HEK293 (cell line): ENCODE measurements at regions not wholly inside any gene's neighbourhood (a gene's known extent, or its start where the extent isn't known, plus 50 kb on each side); places are given as distances from the start of the nearest gene placed in this dataset.

Experiments
- CTCF ChIA-PET: fragments of 350-600 bp; formaldehyde crosslinking; extraction: SDS; loops from one replicate; lab custom pipeline; 2021; ENCODE audit warnings: antibody characterized with exemption; lab: Yijun Ruan, JAX
- POLR2A ChIA-PET: fragments of 300-600 bp; formaldehyde crosslinking; extraction: SDS; loops from one replicate; lab custom pipeline; 2020; ENCODE audit warnings: antibody characterized with exemption, inconsistent platforms; lab: Yijun Ruan, JAX
- H3K27ac ChIP-seq: fragments of 200-500 bp; sonication (Bioruptor generic); 2 replicates; pipeline ENCODE4 v1.5.1; 2014; ENCODE audit warnings: low read depth, low read length, control low read depth, inconsistent platforms; ENCODE audit errors: extremely low read depth
- H3K36me3 ChIP-seq, 2 experiments: fragments of 200-500 bp in 1 of 2; sonication (Bioruptor generic) in 1 of 2; 1 replicate in 1 of 2; 2 replicates in 1 of 2; pipeline ENCODE4 v1.5.1; 2014 to 2017; ENCODE audit warnings: inconsistent platforms in 2 of 2, low read length in 2 of 2; ENCODE audit not compliant: control insufficient read depth in 2 of 2, insufficient read depth in 1 of 2
- H3K4me1 ChIP-seq: fragments of 200-500 bp; sonication (Bioruptor generic); 2 replicates; pipeline ENCODE4 v1.5.1; 2014; ENCODE audit warnings: mild to moderate bottlenecking, low read length, inconsistent platforms; ENCODE audit not compliant: control insufficient read depth, insufficient read depth
- H3K4me3 ChIP-seq: 2 replicates; pipeline ENCODE4 v1.5.1; 2011; ENCODE audit warnings: low read depth, mild to moderate bottlenecking, control low read depth, low read length, moderate library complexity
- H3K9me3 ChIP-seq: fragments of 200-500 bp; sonication (Bioruptor generic); 2 replicates; pipeline ENCODE4 v1.5.1; 2014; ENCODE audit warnings: low read depth, low read length, inconsistent platforms; ENCODE audit not compliant: control insufficient read depth, insufficient read depth
- BCL11A ChIP-seq: fragments of 450-650 bp; formaldehyde crosslinking; IDR thresholded peaks from 2 replicates; pipeline ENCODE4 v1.5.1; 2016; ENCODE audit warnings: low read depth, missing biosample characterization, missing genetic modification characterization
- IKZF3 ChIP-seq: fragments of 450-650 bp; IDR thresholded peaks from 2 replicates; pipeline ENCODE4 v1.5.0; 2018; ENCODE audit warnings: missing biosample characterization, mild to moderate bottlenecking, missing genetic modification characterization, moderate library complexity
- KLF17 ChIP-seq: fragments of 450-650 bp; formaldehyde crosslinking; IDR thresholded peaks from 2 replicates; pipeline ENCODE4 v1.5.1; 2016; ENCODE audit warnings: missing biosample characterization, missing genetic modification characterization
- KLF8 ChIP-seq: fragments of 450-650 bp; formaldehyde crosslinking; IDR thresholded peaks from 2 replicates; pipeline ENCODE4 v1.5.1; 2016; ENCODE audit warnings: missing biosample characterization, missing genetic modification characterization
- ZBTB8A ChIP-seq: fragments of 450-650 bp; formaldehyde crosslinking; IDR thresholded peaks from 2 replicates; pipeline ENCODE4 v1.5.1; 2016; ENCODE audit warnings: missing biosample characterization, missing genetic modification characterization
- ZEB2 ChIP-seq: fragments of 450-650 bp; formaldehyde crosslinking; IDR thresholded peaks from 2 replicates; pipeline ENCODE4 v1.5.1; 2016; ENCODE audit warnings: missing biosample characterization, missing genetic modification characterization
- ZNF133 ChIP-seq: fragments of 450-650 bp; formaldehyde crosslinking; IDR thresholded peaks from 2 replicates; pipeline ENCODE4 v1.5.1; 2016; ENCODE audit warnings: missing biosample characterization, missing genetic modification characterization
- ZNF157 ChIP-seq: fragments of 450-650 bp; formaldehyde crosslinking; IDR thresholded peaks from 2 replicates; pipeline ENCODE4 v1.5.1; 2016; ENCODE audit warnings: missing biosample characterization, missing genetic modification characterization
- ZNF19 ChIP-seq: fragments of 450-650 bp; formaldehyde crosslinking; IDR thresholded peaks from 2 replicates; pipeline ENCODE4; 2016; ENCODE audit warnings: missing biosample characterization, missing genetic modification characterization, low read depth
- ZNF423 ChIP-seq: fragments of 450-650 bp; formaldehyde crosslinking; IDR thresholded peaks from 2 replicates; pipeline ENCODE4 v1.5.1; 2016; ENCODE audit warnings: missing biosample characterization, missing genetic modification characterization
- ZNF501 ChIP-seq: fragments of 450-650 bp; formaldehyde crosslinking; IDR thresholded peaks from 2 replicates; pipeline ENCODE4 v1.5.1; 2016; ENCODE audit warnings: missing biosample characterization, missing genetic modification characterization
- ZNF518A ChIP-seq: fragments of 450-650 bp; formaldehyde crosslinking; conservative IDR thresholded peaks from 2 replicates; pipeline ENCODE4 v1.5.1; 2016; ENCODE audit warnings: low read depth, missing biosample characterization, missing genetic modification characterization
- ZNF555 ChIP-seq: fragments of 450-650 bp; formaldehyde crosslinking; conservative IDR thresholded peaks from 2 replicates; pipeline ENCODE4 v1.5.1; 2017; ENCODE audit warnings: missing biosample characterization, mild to moderate bottlenecking, missing genetic modification characterization, inconsistent platforms
- ZNF658 ChIP-seq: fragments of 450-650 bp; formaldehyde crosslinking; IDR thresholded peaks from 2 replicates; pipeline ENCODE4; 2016; ENCODE audit warnings: missing biosample characterization, missing genetic modification characterization
- ZNF677 ChIP-seq: fragments of 450-650 bp; IDR thresholded peaks from 2 replicates; pipeline ENCODE4 v1.5.0; 2018; ENCODE audit warnings: missing biosample characterization, mild to moderate bottlenecking, missing genetic modification characterization, moderate library complexity
- ZNF704 ChIP-seq: fragments of 450-650 bp; formaldehyde crosslinking; IDR thresholded peaks from 2 replicates; pipeline ENCODE4 v1.5.1; 2016; ENCODE audit warnings: missing biosample characterization, missing genetic modification characterization
- ZNF777 ChIP-seq: fragments of 450-650 bp; formaldehyde crosslinking; IDR thresholded peaks from 2 replicates; pipeline ENCODE4 v1.5.1; 2017; ENCODE audit warnings: missing biosample characterization, missing genetic modification characterization, borderline replicate concordance
- ZNF792 ChIP-seq: fragments of 450-650 bp; formaldehyde crosslinking; IDR thresholded peaks from 2 replicates; pipeline ENCODE4 v1.5.1; 2016; ENCODE audit warnings: missing biosample characterization, missing genetic modification characterization
- ZXDB ChIP-seq: fragments of 450-650 bp; formaldehyde crosslinking; IDR thresholded peaks from 2 replicates; pipeline ENCODE4 v1.5.1; 2016; ENCODE audit warnings: missing biosample characterization, missing genetic modification characterization
- TF ChIP-seq, protein P1 (sequence below): fragments of 450-650 bp; formaldehyde crosslinking; IDR thresholded peaks from 2 replicates; pipeline ENCODE4 v1.5.1; 2016; ENCODE audit warnings: missing biosample characterization, missing genetic modification characterization
- TF ChIP-seq, protein P2 (sequence below): fragments of 450-650 bp; IDR thresholded peaks from 2 replicates; pipeline ENCODE4 v1.5.1; 2018; ENCODE audit warnings: missing biosample characterization, missing genetic modification characterization

GRCh38 chr12:131553096-131553777 is 157.7 kb upstream of the SFSWAP start:
- POLR2A ChIA-PET: no interaction called here
- H3K9me3 ChIP-seq: no peaks in the 10 kb centered on the region

DNA sequence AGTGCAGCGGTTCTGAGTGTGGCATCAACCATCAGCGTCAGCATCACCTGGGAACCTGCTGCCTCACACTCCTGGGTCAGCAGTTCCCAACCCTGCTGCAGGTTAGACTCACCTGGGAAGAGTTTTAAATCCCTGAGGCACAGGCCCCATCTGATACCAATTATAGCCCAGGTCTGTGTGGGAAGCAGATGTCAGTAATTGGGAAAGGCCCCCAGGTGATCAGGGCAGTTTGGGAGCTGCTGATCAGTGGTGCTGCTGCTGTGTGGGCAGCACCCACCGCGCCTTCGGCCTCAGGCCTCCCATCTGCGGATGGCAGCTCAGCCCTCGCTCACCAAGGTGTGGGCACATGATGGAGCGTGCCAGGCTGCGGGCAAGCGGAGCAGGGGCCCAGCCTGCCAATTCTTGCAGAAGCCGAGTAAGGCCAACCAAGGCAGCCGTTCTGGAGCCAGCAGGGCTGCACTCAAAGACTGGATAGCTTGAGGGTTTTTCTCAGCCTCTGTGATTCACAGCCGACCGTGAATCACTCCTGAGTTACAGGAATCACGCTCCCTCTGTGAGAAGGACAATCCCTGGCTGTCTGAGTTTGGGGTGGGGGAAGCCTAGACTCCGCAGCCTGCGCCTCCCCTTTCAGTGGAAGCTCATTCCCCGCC is 155.6 kb upstream of the SFSWAP start:
- Histone ChIP-seq H3K27ac (no peak overlapping the region), H3K4me3 (no peak overlapping the region), H3K9me3 (no peaks in the 10 kb centered on the region), H3K36me3 (no peaks in the 10 kb centered on the region), H3K4me1 (no peaks in the 10 kb centered on the region)
- POLR2A ChIA-PET: no interaction called here
- CTCF ChIA-PET: no interaction called here
- TF ChIP-seq ZNF423 (tag by site-specific recombination) (no peak), ZNF677 (tag by site-specific recombination) (no peak), KLF8 (tag by site-specific recombination) (no peak), ZNF157 (tag by site-specific recombination) (no peak), ZNF133 (tag by site-specific recombination) (no peak), ZNF792 (tag by site-specific recombination) (no peak), ZNF501 (tag by site-specific recombination) (no peak)
- TF ChIP-seq, protein P1, sequence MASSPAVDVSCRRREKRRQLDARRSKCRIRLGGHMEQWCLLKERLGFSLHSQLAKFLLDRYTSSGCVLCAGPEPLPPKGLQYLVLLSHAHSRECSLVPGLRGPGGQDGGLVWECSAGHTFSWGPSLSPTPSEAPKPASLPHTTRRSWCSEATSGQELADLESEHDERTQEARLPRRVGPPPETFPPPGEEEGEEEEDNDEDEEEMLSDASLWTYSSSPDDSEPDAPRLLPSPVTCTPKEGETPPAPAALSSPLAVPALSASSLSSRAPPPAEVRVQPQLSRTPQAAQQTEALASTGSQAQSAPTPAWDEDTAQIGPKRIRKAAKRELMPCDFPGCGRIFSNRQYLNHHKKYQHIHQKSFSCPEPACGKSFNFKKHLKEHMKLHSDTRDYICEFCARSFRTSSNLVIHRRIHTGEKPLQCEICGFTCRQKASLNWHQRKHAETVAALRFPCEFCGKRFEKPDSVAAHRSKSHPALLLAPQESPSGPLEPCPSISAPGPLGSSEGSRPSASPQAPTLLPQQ (tag by site-specific recombination): no peak
- TF ChIP-seq, protein P2, sequence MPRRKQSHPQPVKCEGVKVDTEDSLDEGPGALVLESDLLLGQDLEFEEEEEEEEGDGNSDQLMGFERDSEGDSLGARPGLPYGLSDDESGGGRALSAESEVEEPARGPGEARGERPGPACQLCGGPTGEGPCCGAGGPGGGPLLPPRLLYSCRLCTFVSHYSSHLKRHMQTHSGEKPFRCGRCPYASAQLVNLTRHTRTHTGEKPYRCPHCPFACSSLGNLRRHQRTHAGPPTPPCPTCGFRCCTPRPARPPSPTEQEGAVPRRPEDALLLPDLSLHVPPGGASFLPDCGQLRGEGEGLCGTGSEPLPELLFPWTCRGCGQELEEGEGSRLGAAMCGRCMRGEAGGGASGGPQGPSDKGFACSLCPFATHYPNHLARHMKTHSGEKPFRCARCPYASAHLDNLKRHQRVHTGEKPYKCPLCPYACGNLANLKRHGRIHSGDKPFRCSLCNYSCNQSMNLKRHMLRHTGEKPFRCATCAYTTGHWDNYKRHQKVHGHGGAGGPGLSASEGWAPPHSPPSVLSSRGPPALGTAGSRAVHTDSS: no peak

More at GRCh38 chr12:131553096-131553777, 157.7 kb upstream of the SFSWAP start:
- TF ChIP-seq ZNF777 (tag by site-specific recombination) (no peak), ZXDB (tag by site-specific recombination) (no peak), ZNF704 (no peak), ZNF555 (tag by site-specific recombination) (no peak), ZNF518A (no peak), IKZF3 (tag by site-specific recombination) (no peak), ZNF658 (no peak), ZEB2 (tag by site-specific recombination) (no peak), BCL11A (tag by site-specific recombination) (no peak), ZNF677 (tag by site-specific recombination) (no peak), KLF17 (tag by site-specific recombination) (no peak), ZNF19 (tag by site-specific recombination) (no peak), ZBTB8A (no peak)
- Histone ChIP-seq H3K4me1 (no peaks in the 10 kb centered on the region), H3K4me3 (no peak overlapping the region), H3K27ac (no peak overlapping the region), H3K36me3 (no peaks in the 10 kb centered on the region)
- CTCF ChIA-PET: interaction anchor here (0.6 kb wide), 1 partner anchor 166 kb away, joined by 3 read pairs; no protein-coding TSS in a partner anchor
